ENCODE measurements at regions not wholly inside any gene's neighbourhood (a gene's known extent, or its start where the extent isn't known, plus 50 kb on each side); places are given as distances from the start of the nearest gene placed in this dataset.

GRCh38 chr9:80632041-80632440 lies 1057.3 kb downstream of the TLE1 start:
- Histone ChIP-seq H3K27me3 (ENCODE audit: insufficient read depth, poor library complexity, severe bottlenecking) (no peaks in the 10 kb centered on the region), H3K27ac (ENCODE audit: poor library complexity, severe bottlenecking) (no peak overlapping the region), H3K36me3 (ENCODE audit: low read depth) (no peaks in the 10 kb centered on the region), H3K4me1 (ENCODE audit: insufficient read depth, poor library complexity, severe bottlenecking) (no peaks in the 10 kb centered on the region), H3K4me3 (ENCODE audit: severe bottlenecking) (no peak overlapping the region), H3K9me3 (ENCODE audit: severe bottlenecking) (no peaks in the 10 kb centered on the region)
- TF ChIP-seq, protein P1, sequence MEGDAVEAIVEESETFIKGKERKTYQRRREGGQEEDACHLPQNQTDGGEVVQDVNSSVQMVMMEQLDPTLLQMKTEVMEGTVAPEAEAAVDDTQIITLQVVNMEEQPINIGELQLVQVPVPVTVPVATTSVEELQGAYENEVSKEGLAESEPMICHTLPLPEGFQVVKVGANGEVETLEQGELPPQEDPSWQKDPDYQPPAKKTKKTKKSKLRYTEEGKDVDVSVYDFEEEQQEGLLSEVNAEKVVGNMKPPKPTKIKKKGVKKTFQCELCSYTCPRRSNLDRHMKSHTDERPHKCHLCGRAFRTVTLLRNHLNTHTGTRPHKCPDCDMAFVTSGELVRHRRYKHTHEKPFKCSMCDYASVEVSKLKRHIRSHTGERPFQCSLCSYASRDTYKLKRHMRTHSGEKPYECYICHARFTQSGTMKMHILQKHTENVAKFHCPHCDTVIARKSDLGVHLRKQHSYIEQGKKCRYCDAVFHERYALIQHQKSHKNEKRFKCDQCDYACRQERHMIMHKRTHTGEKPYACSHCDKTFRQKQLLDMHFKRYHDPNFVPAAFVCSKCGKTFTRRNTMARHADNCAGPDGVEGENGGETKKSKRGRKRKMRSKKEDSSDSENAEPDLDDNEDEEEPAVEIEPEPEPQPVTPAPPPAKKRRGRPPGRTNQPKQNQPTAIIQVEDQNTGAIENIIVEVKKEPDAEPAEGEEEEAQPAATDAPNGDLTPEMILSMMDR (IDR thresholded peaks at IDR 0.05; ENCODE audit: poor library complexity, severe bottlenecking) = no peak
- DNase-seq (ENCODE audit: low spot score) = no peak
- ATAC-seq (ENCODE audit: low read depth) = no peak

DNA sequence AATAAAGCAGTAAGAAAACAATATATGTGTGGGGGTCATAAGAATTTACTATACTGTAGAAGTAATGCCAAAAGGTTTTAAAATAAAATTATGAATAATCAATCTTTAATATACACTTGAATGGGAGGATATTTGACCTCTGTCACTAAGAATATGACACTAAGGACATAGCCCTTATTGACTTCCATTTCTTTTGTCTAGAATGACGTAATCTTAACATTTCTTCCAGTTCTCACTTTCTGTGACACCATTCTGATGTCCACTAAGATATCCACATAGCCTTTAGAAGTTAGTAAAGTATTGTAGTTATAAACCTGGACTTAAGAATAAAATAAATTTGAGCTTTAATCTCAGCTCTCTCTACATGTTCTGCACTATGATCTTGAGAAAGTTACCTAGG lies 1050.7 kb downstream of the TLE4 start:
- Histone ChIP-seq H3K36me3 (ENCODE audit: low read depth) (no peaks in the 10 kb centered on the region), H3K4me3 (ENCODE audit: severe bottlenecking) (no peak overlapping the region), H3K9me3 (ENCODE audit: severe bottlenecking) (no peaks in the 10 kb centered on the region), H3K27ac (ENCODE audit: poor library complexity, severe bottlenecking) (no peak overlapping the region), H3K4me1 (ENCODE audit: insufficient read depth, poor library complexity, severe bottlenecking) (no peaks in the 10 kb centered on the region), H3K27me3 (ENCODE audit: insufficient read depth, poor library complexity, severe bottlenecking) (no peaks in the 10 kb centered on the region)
- no peak for ATAC-seq (ENCODE audit: low read depth)
- DNase-seq (ENCODE audit: low spot score) = no peak
- TF ChIP-seq, protein P1 (IDR thresholded peaks at IDR 0.05; ENCODE audit: poor library complexity, severe bottlenecking) = no peak

DNA sequence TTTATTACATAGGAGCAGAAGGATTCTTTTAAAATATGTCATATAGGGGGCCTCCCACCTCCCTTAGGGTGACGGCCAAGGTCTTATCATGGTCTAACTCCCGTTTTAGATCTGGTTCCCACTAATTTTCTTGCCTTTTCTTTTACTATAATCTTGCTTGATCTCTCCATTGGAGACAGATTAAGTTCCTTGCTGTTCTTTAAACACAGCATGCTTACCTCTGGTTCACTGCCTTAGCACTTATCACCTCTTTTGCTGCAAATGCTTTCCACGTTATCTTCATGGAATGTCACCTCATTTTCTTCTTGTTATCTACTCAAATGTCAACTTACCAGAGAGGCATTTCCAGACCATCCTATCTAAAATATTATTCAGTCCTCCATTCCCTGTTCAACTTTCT lies 1047.6 kb downstream of the TLE4 start:
- no peak for ATAC-seq (ENCODE audit: low read depth)
- no peak for DNase-seq (ENCODE audit: low spot score)
- TF ChIP-seq, protein P1 (IDR thresholded peaks at IDR 0.05; ENCODE audit: poor library complexity, severe bottlenecking) = no peak
- Histone ChIP-seq H3K27me3 (ENCODE audit: insufficient read depth, poor library complexity, severe bottlenecking) (no peaks in the 10 kb centered on the region), H3K36me3 (ENCODE audit: low read depth) (no peaks in the 10 kb centered on the region), H3K27ac (ENCODE audit: poor library complexity, severe bottlenecking) (no peak overlapping the region), H3K4me1 (ENCODE audit: insufficient read depth, poor library complexity, severe bottlenecking) (no peaks in the 10 kb centered on the region), H3K9me3 (ENCODE audit: severe bottlenecking) (no peaks in the 10 kb centered on the region), H3K4me3 (ENCODE audit: severe bottlenecking) (no peak overlapping the region)

GRCh38 chr9:80615964-80616363 lies 1044.2 kb downstream of the TLE4 start:
- TF ChIP-seq, protein P1 (IDR thresholded peaks at IDR 0.05; ENCODE audit: poor library complexity, severe bottlenecking) = no peak
- Histone ChIP-seq H3K27ac (ENCODE audit: poor library complexity, severe bottlenecking) (no peak overlapping the region), H3K27me3 (ENCODE audit: insufficient read depth, poor library complexity, severe bottlenecking) (no peaks in the 10 kb centered on the region), H3K9me3 (ENCODE audit: severe bottlenecking) (no peaks in the 10 kb centered on the region), H3K36me3 (ENCODE audit: low read depth) (no peaks in the 10 kb centered on the region), H3K4me1 (ENCODE audit: insufficient read depth, poor library complexity, severe bottlenecking) (no peaks in the 10 kb centered on the region), H3K4me3 (ENCODE audit: severe bottlenecking) (no peak overlapping the region)
- ATAC-seq (ENCODE audit: low read depth) (no peak), DNase-seq (ENCODE audit: low spot score) (no peak)

- TF ChIP-seq, protein P1 (IDR thresholded peaks at IDR 0.05; ENCODE audit: poor library complexity, severe bottlenecking) = no peak
Measured at GRCh38 chr9:80605793-80606192, 1034.0 kb downstream of the TLE4 start.

More at GRCh38 chr9:80605793-80606192, 1034.0 kb downstream of the TLE4 start:
- H3K27ac ChIP-seq (ENCODE audit: poor library complexity, severe bottlenecking) = no peak overlapping the region
- no peaks in the 10 kb centered on the region for H3K4me1 ChIP-seq (ENCODE audit: insufficient read depth, poor library complexity, severe bottlenecking)
- H3K27me3 ChIP-seq (ENCODE audit: insufficient read depth, poor library complexity, severe bottlenecking) = no peaks in the 10 kb centered on the region
- H3K4me3 ChIP-seq (ENCODE audit: severe bottlenecking) = no peak overlapping the region
- H3K36me3 ChIP-seq (ENCODE audit: low read depth) = no peaks in the 10 kb centered on the region
- no peak for ATAC-seq (ENCODE audit: low read depth)
- no peak for DNase-seq (ENCODE audit: low spot score)
- H3K9me3 ChIP-seq (ENCODE audit: severe bottlenecking) = no peaks in the 10 kb centered on the region

Data from RWPE2 (cell line).